ENCODE measurements at regions not wholly inside any gene's neighbourhood (a gene's known extent, or its start where the extent isn't known, plus 50 kb on each side); places are given as distances from the start of the nearest gene placed in this dataset.

DNA sequence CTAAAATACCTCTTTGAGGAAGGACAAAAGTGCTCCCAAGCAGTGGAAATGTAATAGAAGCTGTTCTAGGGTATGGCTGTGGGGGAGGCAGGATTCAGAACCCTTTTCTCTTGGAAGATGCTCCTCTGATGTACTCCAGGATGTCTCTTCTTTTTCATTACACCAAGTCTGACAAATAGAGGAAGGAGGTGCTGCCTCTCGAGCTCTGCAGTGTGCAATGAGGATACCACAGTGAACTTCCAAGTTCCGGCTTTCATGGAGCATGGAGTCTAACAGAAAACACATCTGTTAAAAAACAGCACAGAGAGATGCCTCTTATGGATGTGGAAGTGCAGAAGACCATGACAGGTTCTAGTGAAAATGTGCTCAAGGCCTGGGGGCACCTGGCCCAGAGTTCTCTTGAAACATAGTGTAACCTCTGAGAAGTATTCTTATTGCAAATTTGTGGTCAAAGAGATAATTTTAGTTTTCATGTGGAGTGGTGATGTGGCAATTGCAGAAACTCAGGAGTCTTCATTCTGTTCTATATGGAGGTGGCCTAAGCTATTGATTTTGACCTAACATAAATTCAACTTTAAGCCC is 362.0 kb upstream of the CITED2 start:
- POLR2A ChIA-PET (ENCODE audit: unreplicated experiment), result no interaction called here
- no peaks in the 10 kb centered on the region for H3K27me3 ChIP-seq (ENCODE audit: insufficient read depth, low read depth)
- H3K36me3 ChIP-seq (ENCODE audit: low read depth), result no peaks in the 10 kb centered on the region
- no peak overlapping the region for H3K27ac ChIP-seq
- TF ChIP-seq, protein P1, sequence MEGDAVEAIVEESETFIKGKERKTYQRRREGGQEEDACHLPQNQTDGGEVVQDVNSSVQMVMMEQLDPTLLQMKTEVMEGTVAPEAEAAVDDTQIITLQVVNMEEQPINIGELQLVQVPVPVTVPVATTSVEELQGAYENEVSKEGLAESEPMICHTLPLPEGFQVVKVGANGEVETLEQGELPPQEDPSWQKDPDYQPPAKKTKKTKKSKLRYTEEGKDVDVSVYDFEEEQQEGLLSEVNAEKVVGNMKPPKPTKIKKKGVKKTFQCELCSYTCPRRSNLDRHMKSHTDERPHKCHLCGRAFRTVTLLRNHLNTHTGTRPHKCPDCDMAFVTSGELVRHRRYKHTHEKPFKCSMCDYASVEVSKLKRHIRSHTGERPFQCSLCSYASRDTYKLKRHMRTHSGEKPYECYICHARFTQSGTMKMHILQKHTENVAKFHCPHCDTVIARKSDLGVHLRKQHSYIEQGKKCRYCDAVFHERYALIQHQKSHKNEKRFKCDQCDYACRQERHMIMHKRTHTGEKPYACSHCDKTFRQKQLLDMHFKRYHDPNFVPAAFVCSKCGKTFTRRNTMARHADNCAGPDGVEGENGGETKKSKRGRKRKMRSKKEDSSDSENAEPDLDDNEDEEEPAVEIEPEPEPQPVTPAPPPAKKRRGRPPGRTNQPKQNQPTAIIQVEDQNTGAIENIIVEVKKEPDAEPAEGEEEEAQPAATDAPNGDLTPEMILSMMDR (conservative IDR thresholded peaks at IDR 0.05), result no peak
- TF ChIP-seq EZH2 (IDR thresholded peaks at IDR 0.05; ENCODE audit: low read depth), result no peak
- intact Hi-C loops (cut with micrococcal nuclease; ENCODE audit: unreplicated experiment), result no loop called here
- BruUV-seq (replicated peaks), result no TSS peak
- DNase-seq, result peak in 1 of 2 experiments; percentile 23
- no peaks in the 10 kb centered on the region for H3F3A ChIP-seq (ENCODE audit: insufficient read depth, low read depth)
- no peak overlapping the region for H3K4me3 ChIP-seq
- H3K4me2 ChIP-seq, result no peak overlapping the region
- CTCF ChIA-PET, result no interaction called here
- peaks cover 8% of the 10 kb centered on the region; the same call in 1 of the 2 replicates for H3K4me1 ChIP-seq (replicated peaks; ENCODE audit: insufficient read depth)
- H3K9me2 ChIP-seq (ENCODE audit: insufficient read depth), result no peaks in the 10 kb centered on the region
- H2AFZ ChIP-seq, result no peak overlapping the region
- no peaks in the 10 kb centered on the region for H3K79me2 ChIP-seq (ENCODE audit: low read depth)
- no peaks in the 10 kb centered on the region for H3K9me3 ChIP-seq (ENCODE audit: insufficient read depth, low read depth)
- H4K20me1 ChIP-seq (ENCODE audit: insufficient read depth), result no peaks in the 10 kb centered on the region

DNA sequence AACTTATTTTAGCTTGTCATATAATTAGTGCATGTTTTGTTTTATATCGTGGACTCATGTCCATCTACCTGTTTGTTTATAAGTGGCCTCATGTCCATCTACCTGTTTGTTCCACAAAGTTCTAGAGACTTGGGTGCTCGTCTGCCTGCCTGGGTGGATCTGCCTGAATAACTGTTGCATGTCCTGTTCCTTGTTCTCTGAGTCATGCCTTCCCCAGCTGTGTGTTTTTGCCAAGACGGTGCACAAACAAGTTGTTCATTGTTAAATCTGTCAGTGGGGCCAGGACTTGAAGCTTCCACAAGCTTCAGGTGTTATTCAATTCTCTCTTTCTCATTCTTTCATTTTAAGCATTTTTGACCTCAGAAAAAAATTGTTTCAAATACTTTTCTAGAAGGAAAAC is 358.0 kb upstream of the CITED2 start:
- no peaks in the 10 kb centered on the region for H3F3A ChIP-seq (ENCODE audit: insufficient read depth, low read depth)
- H3K36me3 ChIP-seq (ENCODE audit: low read depth), result no peaks in the 10 kb centered on the region
- H3K4me1 ChIP-seq (replicated peaks; ENCODE audit: insufficient read depth), result peaks cover 8% of the 10 kb centered on the region; the same call in 1 of the 2 replicates
- no peaks in the 10 kb centered on the region for H4K20me1 ChIP-seq (ENCODE audit: insufficient read depth)
- POLR2A ChIA-PET (ENCODE audit: unreplicated experiment), result no interaction called here
- TF ChIP-seq EZH2 (IDR thresholded peaks at IDR 0.05; ENCODE audit: low read depth), result no peak
- TF ChIP-seq, protein P1 (conservative IDR thresholded peaks at IDR 0.05), result no peak
- H3K9me3 ChIP-seq (ENCODE audit: insufficient read depth, low read depth), result peaks cover 4% of the 10 kb centered on the region; the same call in 1 of the 2 replicates
- CTCF ChIA-PET, result no interaction called here
- no peak overlapping the region for H3K4me2 ChIP-seq
- H3K27ac ChIP-seq, result no peak overlapping the region
- intact Hi-C loops (cut with micrococcal nuclease; ENCODE audit: unreplicated experiment), result no loop called here
- H3K4me3 ChIP-seq, result no peak overlapping the region
- H3K27me3 ChIP-seq (ENCODE audit: insufficient read depth, low read depth), result no peaks in the 10 kb centered on the region
- H3K9me2 ChIP-seq (ENCODE audit: insufficient read depth), result no peaks in the 10 kb centered on the region
- H2AFZ ChIP-seq, result no peak overlapping the region
- peak in 1 of 2 experiments; percentile 48 for DNase-seq
- BruUV-seq (replicated peaks), result no TSS peak
- no peaks in the 10 kb centered on the region for H3K79me2 ChIP-seq (ENCODE audit: low read depth)

DNA sequence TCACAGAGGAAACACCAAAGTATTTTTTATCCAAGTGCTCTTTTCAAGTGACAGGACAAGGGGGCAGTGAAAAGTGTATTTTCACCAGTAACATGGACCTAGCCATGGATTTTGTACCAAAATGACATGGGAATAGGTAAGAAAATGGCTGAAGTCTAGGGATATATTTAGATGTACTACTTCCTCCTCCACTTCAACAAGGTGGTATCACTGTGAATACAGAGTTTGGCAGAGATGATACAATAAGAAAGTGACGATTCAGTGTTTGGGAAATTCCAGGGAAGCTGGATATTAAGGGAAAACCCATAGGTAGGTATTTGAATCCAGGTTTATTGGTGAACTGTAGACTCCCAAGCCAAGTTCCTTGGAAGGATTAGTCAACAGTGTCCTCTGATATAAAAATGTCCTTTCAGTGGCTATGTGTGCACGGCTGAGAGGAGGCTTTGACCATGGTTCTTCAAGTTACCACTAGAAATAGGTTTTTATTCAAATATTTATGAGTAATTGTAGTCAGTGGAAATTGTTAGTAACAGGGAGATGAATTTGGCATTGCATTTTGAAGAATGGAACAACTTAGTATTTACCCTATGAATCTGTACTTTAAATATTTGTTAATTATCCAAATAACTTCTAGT is 356.0 kb upstream of the CITED2 start:
- no peak overlapping the region for H3K27ac ChIP-seq
- no peak overlapping the region for H3K4me2 ChIP-seq
- CTCF ChIA-PET, result no interaction called here
- no peaks in the 10 kb centered on the region for H3K27me3 ChIP-seq (ENCODE audit: insufficient read depth, low read depth)
- H2AFZ ChIP-seq, result no peak overlapping the region
- H3K4me1 ChIP-seq (replicated peaks; ENCODE audit: insufficient read depth), result peaks cover 8% of the 10 kb centered on the region; the same call in 1 of the 2 replicates
- DNase-seq, result peak in 1 of 2 experiments; percentile 25
- POLR2A ChIA-PET (ENCODE audit: unreplicated experiment), result no interaction called here
- H3K9me2 ChIP-seq (ENCODE audit: insufficient read depth), result no peaks in the 10 kb centered on the region
- H3K9me3 ChIP-seq (ENCODE audit: insufficient read depth, low read depth), result peaks cover 4% of the 10 kb centered on the region; the same call in 1 of the 2 replicates
- no peaks in the 10 kb centered on the region for H3F3A ChIP-seq (ENCODE audit: insufficient read depth, low read depth)
- intact Hi-C loops (cut with micrococcal nuclease; ENCODE audit: unreplicated experiment), result no loop called here
- no peaks in the 10 kb centered on the region for H3K79me2 ChIP-seq (ENCODE audit: low read depth)
- H4K20me1 ChIP-seq (ENCODE audit: insufficient read depth), result no peaks in the 10 kb centered on the region
- H3K4me3 ChIP-seq, result no peak overlapping the region
- BruUV-seq (replicated peaks), result no TSS peak
- H3K36me3 ChIP-seq (ENCODE audit: low read depth), result no peaks in the 10 kb centered on the region
- TF ChIP-seq EZH2 (IDR thresholded peaks at IDR 0.05; ENCODE audit: low read depth), result no peak

Data from PC-9 (cell line).